ENCODE measurements at regions not wholly inside any gene's neighbourhood (a gene's known extent, or its start where the extent isn't known, plus 50 kb on each side); places are given as distances from the start of the nearest gene placed in this dataset.

DNA sequence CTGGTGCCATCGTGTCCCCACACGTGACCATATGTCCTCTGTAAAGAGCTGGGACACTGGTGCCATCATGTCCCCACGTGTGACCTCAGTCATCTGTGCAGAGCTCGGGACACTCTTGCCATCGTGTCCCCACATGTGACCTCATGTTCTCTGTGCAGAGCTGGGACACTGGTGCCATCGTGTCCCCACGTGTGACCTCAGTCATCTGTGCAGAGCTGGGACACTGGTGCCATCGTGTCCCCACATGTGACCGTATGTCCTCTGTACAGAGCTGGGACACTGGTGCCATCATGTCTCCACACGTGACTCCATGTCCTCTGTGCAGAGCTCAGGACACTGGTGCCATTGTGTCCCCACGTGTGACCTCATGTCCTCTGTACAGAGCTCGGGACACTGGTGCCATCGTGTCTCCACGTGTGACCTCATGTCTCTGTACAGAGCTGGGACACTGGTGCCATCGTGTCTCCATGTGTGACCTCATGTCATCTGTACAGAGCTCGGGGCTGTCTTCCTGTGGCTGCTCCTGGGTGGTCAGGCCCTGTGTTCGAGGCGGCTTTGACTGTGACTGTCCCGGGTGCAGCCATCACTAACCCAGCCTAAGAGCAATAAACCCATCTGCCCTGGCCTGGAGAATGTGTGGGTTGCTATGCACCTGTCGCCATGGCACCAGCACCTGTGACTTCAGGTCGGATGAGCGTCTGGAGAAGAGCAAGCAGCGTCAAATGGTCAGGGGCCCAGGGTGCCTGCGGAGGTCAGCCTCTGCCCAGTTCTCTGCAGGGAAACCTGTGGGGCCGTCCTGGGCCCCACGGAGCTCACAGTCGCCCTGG is 334.4 kb downstream of the ADGRD1 start:
- no peaks in the 10 kb centered on the region for H3K79me1 ChIP-seq (ENCODE audit: low read depth in 1 of 2, low read length in 2 of 2)
- peaks cover 17% of the 10 kb centered on the region for H3K9me3 ChIP-seq (ENCODE audit: control insufficient read depth, insufficient read depth, low read length)
- BruUV-seq (replicated peaks) = no TSS peak
- ChIA-PET CTCF (no interaction called here), POLR2A (ENCODE audit: unreplicated experiment) (no interaction called here)
- DNase-seq (no peak), ATAC-seq (ENCODE audit: low read depth) (no peak)
- H3K56ac ChIP-seq (ENCODE audit: extremely low read depth, insufficient read depth, low read length) = no peak overlapping the region
- H2BK15ac ChIP-seq (ENCODE audit: low read depth, low read length) = no peak overlapping the region
- H3K9ac ChIP-seq (ENCODE audit: low read depth, low read length) = no peak overlapping the region
- no peaks in the 10 kb centered on the region for H3K36me3 ChIP-seq (ENCODE audit: control insufficient read depth, insufficient read depth, low read length)
- intact Hi-C loops (cut with micrococcal nuclease) (no loop called here), dilution Hi-C loops (cut with HindIII; ENCODE audit: low sequenced_read_pairs, unreplicated experiment) (no loop called here), in situ Hi-C loops (cut with MboI; ENCODE audit: low sequenced_read_pairs) (no loop called here)
- no peak overlapping the region for H3K18ac ChIP-seq (ENCODE audit: low read depth, low read length)
- H4K5ac ChIP-seq (ENCODE audit: low read depth, low read length) = no peak overlapping the region
- no peak overlapping the region for H2BK5ac ChIP-seq (ENCODE audit: low read depth, low read length, poor library complexity, severe bottlenecking)
- no peaks in the 10 kb centered on the region for H3K4me1 ChIP-seq (ENCODE audit: control insufficient read depth, insufficient read depth, low read length)
- H2AK9ac ChIP-seq (replicated peaks; ENCODE audit: low read depth, low read length, poor library complexity) = no peak overlapping the region
- no peak for TF ChIP-seq CHD1 (IDR thresholded peaks at IDR 0.05; ENCODE audit: low read depth, low read length)
- TF ChIP-seq SMC3 (IDR thresholded peaks at IDR 0.05; ENCODE audit: low read depth, low read length) = no peak
- no peak for TF ChIP-seq RAD21 (IDR thresholded peaks at IDR 0.05; ENCODE audit: low read length)
- TF ChIP-seq RFX5 (IDR thresholded peaks at IDR 0.05; ENCODE audit: low read depth, low read length) = no peak
- no peak for TF ChIP-seq MAZ (IDR thresholded peaks at IDR 0.05; ENCODE audit: borderline replicate concordance, low read depth, low read length)
- TF ChIP-seq NFE2L2 (IDR thresholded peaks at IDR 0.05; ENCODE audit: low read depth, low read length) = no peak
- no peak for TF ChIP-seq BHLHE40 (IDR thresholded peaks at IDR 0.05; ENCODE audit: low read depth, low read length)
- no peak for TF ChIP-seq CTCF (conservative IDR thresholded peaks at IDR 0.05; ENCODE audit: low read depth, low read length)
- TF ChIP-seq CEBPB (IDR thresholded peaks at IDR 0.05; ENCODE audit: low read depth, low read length) = no peak
- no peak for TF ChIP-seq FOS (IDR thresholded peaks at IDR 0.05; ENCODE audit: low read depth, low read length)
- TF ChIP-seq ELK1 (IDR thresholded peaks at IDR 0.05; ENCODE audit: borderline replicate concordance, low read depth, low read length) = no peak
- no peak for TF ChIP-seq POLR2A (IDR thresholded peaks at IDR 0.05; ENCODE audit: low read depth, low read length)
- TF ChIP-seq MXI1 (IDR thresholded peaks at IDR 0.05; ENCODE audit: borderline replicate concordance, low read depth, low read length) = no peak
- TF ChIP-seq RCOR1 (IDR thresholded peaks at IDR 0.05; ENCODE audit: insufficient replicate concordance, low read length) = no peak
- no peak for TF ChIP-seq MAFK (IDR thresholded peaks at IDR 0.05; ENCODE audit: low read depth, low read length)
- no peak overlapping the region for H2AK5ac ChIP-seq (ENCODE audit: low read depth, low read length)
- H2BK20ac ChIP-seq (ENCODE audit: low read depth, low read length) = no peak overlapping the region
- H3K4me2 ChIP-seq (ENCODE audit: low read depth, low read length) = no peak overlapping the region
- WGBS, 2 experiments (ENCODE audit: extremely low coverage in 2 of 2, insufficient read length in 1 of 2) = 49% methylated on average over 13 of the region's 27 CpGs; no CpG with 5 or more reads in 1 of the 2 experiments
- no peak overlapping the region for H3K4ac ChIP-seq (ENCODE audit: low read depth, low read length)
- no peak overlapping the region for H3K27ac ChIP-seq (ENCODE audit: insufficient read depth, low read length)
- no peak overlapping the region for H2BK120ac ChIP-seq (ENCODE audit: low read depth, low read length)
- H4K8ac ChIP-seq (ENCODE audit: low read depth in 2 of 2, low read length in 2 of 2) = no peak overlapping the region
- H3K27me3 ChIP-seq (ENCODE audit: control insufficient read depth, insufficient read depth, low read length) = no peaks in the 10 kb centered on the region
- H3K4me3 ChIP-seq (ENCODE audit: insufficient read depth, low read depth, low read length) = no peak overlapping the region
- no peaks in the 10 kb centered on the region for H4K20me1 ChIP-seq (ENCODE audit: insufficient read depth, low read length)
- no peaks in the 10 kb centered on the region for H3K9me1 ChIP-seq (ENCODE audit: insufficient read depth, low read length)
- H3K14ac ChIP-seq (replicated peaks; ENCODE audit: low read depth, low read length) = no peak overlapping the region
- H2AFZ ChIP-seq (replicated peaks; ENCODE audit: low read length, poor library complexity) = no peak overlapping the region
- no peak overlapping the region for H3K23ac ChIP-seq (ENCODE audit: low read depth, low read length)
- H4K91ac ChIP-seq (ENCODE audit: insufficient read depth, low read depth, low read length) = no peak overlapping the region

All from IMR-90 (cell line).